ENCODE measurements at regions not wholly inside any gene's neighbourhood (a gene's known extent, or its start where the extent isn't known, plus 50 kb on each side); places are given as distances from the start of the nearest gene placed in this dataset.
A peak's percentile ranks its signal among the peaks of the same experiment; 100 is the strongest.
"Not testable (repeated sequence)": the region's sequence is repeated elsewhere in the genome, so short reads cannot be mapped to it uniquely, and the experiment has no call there.

GRCh38 chr11:69890476-69890875 lies 71.3 kb upstream of the FGF3 start:
- Mint-ChIP-seq H3K9me3 (no peaks in the 10 kb centered on the region), H3K4me1 (no peaks in the 10 kb centered on the region), H3K27me3 (peaks cover 47% of the 10 kb centered on the region), H3K27ac (ENCODE audit: low read depth) (no peak overlapping the region), H3K4me3 (no peak overlapping the region), H3K36me3 (ENCODE audit: insufficient read depth) (no peaks in the 10 kb centered on the region)
- no peak for DNase-seq (ENCODE audit: low spot score in 2 of 2)
- no peak for ATAC-seq (replicated peaks; ENCODE audit: extremely low read depth, poor library complexity, severe bottlenecking)

DNA sequence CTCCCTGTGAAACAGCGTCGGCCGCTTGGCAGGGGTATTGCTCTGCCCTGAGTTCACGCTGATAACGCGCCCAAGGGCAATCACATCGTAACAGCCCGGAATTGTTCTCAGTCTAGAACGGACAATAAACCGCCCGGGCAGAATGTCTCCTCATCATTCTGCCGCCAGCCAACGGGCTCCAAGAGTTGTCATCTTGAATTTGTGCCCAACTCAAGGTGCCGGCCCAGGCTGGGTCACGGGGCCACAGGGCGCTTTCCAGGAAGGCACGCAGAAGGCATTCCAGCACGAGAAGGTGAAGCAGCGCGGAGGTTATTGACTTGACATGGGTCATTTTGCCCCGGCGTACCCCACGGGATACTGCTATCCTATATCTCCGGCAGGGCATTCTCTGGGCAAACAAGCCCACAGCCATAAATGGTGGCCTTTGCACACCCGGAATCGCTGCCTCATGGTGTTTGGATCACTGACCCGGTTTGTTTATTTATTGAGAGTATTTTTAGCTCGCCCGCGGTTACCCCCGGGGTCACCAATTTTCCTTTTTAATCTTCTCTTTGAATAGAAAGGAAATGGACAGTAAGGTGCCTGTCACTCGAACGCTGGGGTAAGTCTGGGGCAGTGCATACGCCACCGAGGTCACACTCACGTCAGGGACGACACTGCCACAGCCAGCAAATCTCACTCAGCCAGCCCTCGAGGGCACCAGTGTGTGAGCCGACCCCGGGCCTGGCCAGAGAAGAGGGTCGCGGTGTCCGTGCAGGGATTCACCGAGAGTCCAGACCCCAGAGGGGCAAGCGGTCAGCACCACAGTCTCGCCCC lies 72.4 kb upstream of the FGF3 start:
- H3K9me3 Mint-ChIP-seq = no peaks in the 10 kb centered on the region
- no peak for DNase-seq (ENCODE audit: low spot score in 2 of 2)
- H3K4me3 Mint-ChIP-seq = no peak overlapping the region
- H3K36me3 Mint-ChIP-seq (ENCODE audit: insufficient read depth) = no peaks in the 10 kb centered on the region
- H3K27me3 Mint-ChIP-seq = peaks cover 49% of the 10 kb centered on the region
- ATAC-seq (replicated peaks; ENCODE audit: extremely low read depth, poor library complexity, severe bottlenecking) = no peak
- no peak overlapping the region for H3K27ac Mint-ChIP-seq (ENCODE audit: low read depth)
- H3K4me1 Mint-ChIP-seq = no peaks in the 10 kb centered on the region

GRCh38 chr11:69892237-69892985 lies 73.2 kb upstream of the FGF3 start:
- H3K4me3 Mint-ChIP-seq = no peak overlapping the region
- peaks cover 57% of the 10 kb centered on the region for H3K27me3 Mint-ChIP-seq
- no peaks in the 10 kb centered on the region for H3K9me3 Mint-ChIP-seq
- no peaks in the 10 kb centered on the region for H3K36me3 Mint-ChIP-seq (ENCODE audit: insufficient read depth)
- DNase-seq (ENCODE audit: low spot score in 2 of 2) (no peak), ATAC-seq (replicated peaks; ENCODE audit: extremely low read depth, poor library complexity, severe bottlenecking) (no peak)
- H3K4me1 Mint-ChIP-seq = no peaks in the 10 kb centered on the region
- no peak overlapping the region for H3K27ac Mint-ChIP-seq (ENCODE audit: low read depth)

DNA sequence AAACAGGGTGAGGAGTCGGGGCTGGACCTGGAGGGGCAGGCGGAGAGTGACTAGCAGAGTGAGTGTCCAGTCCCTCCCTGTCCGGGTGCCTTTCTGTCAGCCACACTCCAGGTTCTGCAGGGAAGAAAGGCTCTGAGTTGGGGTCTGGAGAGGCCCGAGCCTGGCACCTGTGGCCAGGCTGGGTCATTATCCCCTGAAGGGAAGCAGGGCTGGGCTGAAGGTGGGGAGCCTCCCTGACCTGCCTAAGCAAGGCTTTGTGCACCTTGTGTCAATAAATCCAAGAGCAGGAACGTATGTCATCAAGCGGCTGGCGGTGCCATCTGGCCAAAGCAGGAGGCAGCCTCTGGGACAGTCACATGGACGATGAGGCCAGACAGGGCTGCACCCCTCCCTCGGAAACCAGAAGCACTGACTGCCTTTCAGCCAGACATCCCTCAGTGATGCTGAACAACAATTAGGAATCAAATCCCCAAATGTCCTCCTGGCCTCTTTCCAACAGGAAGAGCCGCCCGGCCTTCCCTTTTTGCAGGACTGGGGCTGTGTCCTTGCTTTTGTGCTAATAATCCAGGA lies 73.9 kb upstream of the FGF3 start:
- Mint-ChIP-seq H3K4me3 (no peak overlapping the region), H3K27ac (ENCODE audit: low read depth) (no peak overlapping the region), H3K27me3 (peaks cover 64% of the 10 kb centered on the region), H3K9me3 (no peaks in the 10 kb centered on the region), H3K4me1 (no peaks in the 10 kb centered on the region), H3K36me3 (ENCODE audit: insufficient read depth) (no peaks in the 10 kb centered on the region)
- ATAC-seq (replicated peaks; ENCODE audit: extremely low read depth, poor library complexity, severe bottlenecking) (no peak), DNase-seq (ENCODE audit: low spot score in 2 of 2) (no peak)

DNA sequence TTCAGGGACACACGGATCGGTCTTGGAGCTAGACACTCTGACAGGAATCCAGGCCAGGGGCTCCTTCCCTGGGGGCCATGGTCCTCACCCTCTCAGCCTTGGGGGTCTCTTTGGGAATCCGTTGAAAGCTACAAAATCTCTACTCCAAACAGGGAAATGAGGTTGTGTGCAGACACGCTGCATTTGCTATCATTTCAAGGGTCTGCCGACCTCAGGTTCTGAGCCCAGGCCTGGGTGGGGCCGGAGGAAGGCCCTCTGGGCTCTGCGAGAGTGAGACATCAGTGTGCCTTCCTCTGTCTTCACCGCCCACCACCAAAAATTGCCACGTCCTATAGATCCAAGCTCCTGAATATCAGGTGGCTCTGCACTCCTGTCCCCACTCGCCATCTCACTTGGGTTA lies 74.4 kb upstream of the FGF3 start:
- DNase-seq (ENCODE audit: low spot score in 2 of 2) (no peak), ATAC-seq (replicated peaks; ENCODE audit: extremely low read depth, poor library complexity, severe bottlenecking) (no peak)
- no peak overlapping the region for H3K4me3 Mint-ChIP-seq
- no peaks in the 10 kb centered on the region for H3K4me1 Mint-ChIP-seq
- peaks cover 69% of the 10 kb centered on the region for H3K27me3 Mint-ChIP-seq
- H3K9me3 Mint-ChIP-seq = no peaks in the 10 kb centered on the region
- no peak overlapping the region for H3K27ac Mint-ChIP-seq (ENCODE audit: low read depth)
- peaks cover 1% of the 10 kb centered on the region for H3K36me3 Mint-ChIP-seq (ENCODE audit: insufficient read depth)

- Mint-ChIP-seq H3K4me1 (no peaks in the 10 kb centered on the region), H3K9me3 (no peaks in the 10 kb centered on the region), H3K27me3 (peaks cover 75% of the 10 kb centered on the region), H3K27ac (ENCODE audit: low read depth) (no peak overlapping the region), H3K4me3 (no peak overlapping the region), H3K36me3 (ENCODE audit: insufficient read depth) (peaks cover 1% of the 10 kb centered on the region)
- ATAC-seq (replicated peaks; ENCODE audit: extremely low read depth, poor library complexity, severe bottlenecking) (no peak), DNase-seq (ENCODE audit: low spot score in 2 of 2) (no peak)
Measured at GRCh38 chr11:69894181-69894611, 75.0 kb upstream of the FGF3 start.

DNA sequence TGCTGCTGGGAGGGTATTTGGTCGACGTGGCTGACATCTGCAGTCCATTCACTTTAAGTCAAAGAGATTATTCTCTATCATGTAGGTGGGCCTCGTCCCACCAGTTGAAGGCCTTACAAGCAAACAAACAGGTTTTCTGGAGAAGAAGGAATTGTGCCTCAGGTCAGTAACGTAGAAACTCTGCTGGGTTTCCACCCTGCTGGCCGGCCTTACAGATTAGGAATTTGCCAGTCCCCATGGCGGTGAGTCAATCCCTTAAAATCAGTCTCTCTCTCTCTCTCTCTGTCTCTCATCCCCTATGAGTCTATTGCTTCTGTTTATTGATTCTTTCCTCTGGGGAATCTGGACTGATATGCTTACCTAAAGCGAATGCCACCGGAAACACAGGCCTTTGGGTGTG lies 75.4 kb upstream of the FGF3 start:
- Mint-ChIP-seq H3K4me3 (no peak overlapping the region), H3K9me3 (no peaks in the 10 kb centered on the region), H3K27me3 (peaks cover 78% of the 10 kb centered on the region), H3K27ac (ENCODE audit: low read depth) (no peak overlapping the region), H3K4me1 (no peaks in the 10 kb centered on the region), H3K36me3 (ENCODE audit: insufficient read depth) (peaks cover 1% of the 10 kb centered on the region)
- ATAC-seq (replicated peaks; ENCODE audit: extremely low read depth, poor library complexity, severe bottlenecking) = no peak
- DNase-seq (ENCODE audit: low spot score in 2 of 2) = no peak

DNA sequence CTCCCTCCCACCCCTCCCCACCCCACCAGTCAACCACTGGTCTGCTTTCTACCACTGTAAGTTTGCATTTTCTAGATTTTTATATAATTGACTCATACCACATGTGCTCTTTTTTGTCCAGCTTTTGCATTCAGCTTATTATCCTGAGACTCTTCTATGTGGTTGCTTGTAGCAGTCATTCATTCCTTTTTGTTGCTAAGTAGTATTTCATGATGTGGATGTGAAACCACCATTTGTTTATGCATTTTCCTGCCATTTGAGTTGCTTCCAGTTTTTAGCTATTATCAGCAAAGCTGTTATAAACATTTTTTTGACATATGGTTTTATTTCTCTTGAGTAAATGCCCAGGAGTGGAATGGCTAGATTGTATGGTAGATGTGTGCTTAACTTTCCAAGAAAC lies 77.0 kb upstream of the FGF3 start:
- no peaks in the 10 kb centered on the region for H3K9me3 Mint-ChIP-seq
- no peaks in the 10 kb centered on the region for H3K4me1 Mint-ChIP-seq
- H3K27me3 Mint-ChIP-seq = peaks cover 76% of the 10 kb centered on the region
- DNase-seq (ENCODE audit: low spot score in 2 of 2) (no peak), ATAC-seq (replicated peaks; ENCODE audit: extremely low read depth, poor library complexity, severe bottlenecking) (no peak)
- H3K4me3 Mint-ChIP-seq = no peak overlapping the region
- no peak overlapping the region for H3K27ac Mint-ChIP-seq (ENCODE audit: low read depth)
- H3K36me3 Mint-ChIP-seq (ENCODE audit: insufficient read depth) = peaks cover 1% of the 10 kb centered on the region

DNA sequence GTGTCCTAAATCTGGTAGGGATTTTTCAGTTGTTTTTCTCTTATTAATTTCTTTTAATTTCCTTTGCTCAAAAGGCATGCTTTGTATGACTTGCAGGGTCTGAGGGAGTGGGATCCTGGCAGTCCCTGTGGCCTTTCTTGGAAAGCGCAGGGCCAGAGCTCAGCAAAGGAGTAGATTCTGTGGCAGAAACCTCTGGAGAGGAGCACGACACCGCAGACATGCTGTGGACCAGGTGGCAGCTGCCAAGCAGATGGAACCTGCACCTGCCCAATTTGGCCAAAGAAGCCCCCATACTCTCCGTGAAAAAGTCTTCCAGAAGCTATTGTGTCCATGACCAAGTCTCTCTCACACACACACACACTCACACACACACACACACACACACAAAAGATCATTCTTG lies 78.9 kb upstream of the FGF3 start:
- Mint-ChIP-seq H3K4me1 (no peaks in the 10 kb centered on the region), H3K4me3 (no peak overlapping the region), H3K27ac (ENCODE audit: low read depth) (no peak overlapping the region), H3K9me3 (no peaks in the 10 kb centered on the region), H3K27me3 (peaks cover 61% of the 10 kb centered on the region), H3K36me3 (ENCODE audit: insufficient read depth) (peaks cover 1% of the 10 kb centered on the region)
- no peak for ATAC-seq (replicated peaks; ENCODE audit: extremely low read depth, poor library complexity, severe bottlenecking)
- DNase-seq (ENCODE audit: low spot score in 2 of 2) = no peak

GRCh38 chr11:69899957-69900821 lies 81.0 kb upstream of the FGF3 start:
- Mint-ChIP-seq H3K4me3 (no peak overlapping the region), H3K27me3 (peaks cover 58% of the 10 kb centered on the region), H3K27ac (ENCODE audit: low read depth) (peak overlapping the region; percentile 21), H3K4me1 (no peaks in the 10 kb centered on the region), H3K9me3 (no peaks in the 10 kb centered on the region), H3K36me3 (ENCODE audit: insufficient read depth) (peaks cover 1% of the 10 kb centered on the region)
- ATAC-seq (replicated peaks; ENCODE audit: extremely low read depth, poor library complexity, severe bottlenecking) = no peak
- DNase-seq (ENCODE audit: low spot score in 2 of 2) = no peak

- H3K4me3 Mint-ChIP-seq; H3K9me3 Mint-ChIP-seq; H3K27ac Mint-ChIP-seq (ENCODE audit: low read depth); ATAC-seq (replicated peaks; ENCODE audit: extremely low read depth, poor library complexity, severe bottlenecking); DNase-seq (ENCODE audit: low spot score in 2 of 2); H3K4me1 Mint-ChIP-seq; H3K36me3 Mint-ChIP-seq (ENCODE audit: insufficient read depth): not testable (repeated sequence)
- peaks cover 64% of the 10 kb centered on the region for H3K27me3 Mint-ChIP-seq
Measured at GRCh38 chr11:69900822-69901302, 81.6 kb upstream of the FGF3 start.

GRCh38 chr11:69902337-69902736 lies 83.1 kb upstream of the FGF3 start:
- Mint-ChIP-seq H3K27me3 (peaks cover 69% of the 10 kb centered on the region), H3K36me3 (ENCODE audit: insufficient read depth) (peaks cover 1% of the 10 kb centered on the region), H3K4me3 (no peak overlapping the region), H3K27ac (ENCODE audit: low read depth) (no peak overlapping the region), H3K4me1 (no peaks in the 10 kb centered on the region), H3K9me3 (no peaks in the 10 kb centered on the region)
- ATAC-seq (replicated peaks; ENCODE audit: extremely low read depth, poor library complexity, severe bottlenecking) (no peak), DNase-seq (ENCODE audit: low spot score in 2 of 2) (no peak)
